HG03342 (cell line): ENCODE measurements at regions not wholly inside any gene's neighbourhood (a gene's known extent, or its start where the extent isn't known, plus 50 kb on each side); places are given as distances from the start of the nearest gene placed in this dataset.

Experiments used
- ATAC-seq: cut with Tn5 transposase; IDR thresholded peaks from one replicate; pipeline ENCODE4 v1.9.1; 2021; ENCODE audit warnings: mild to moderate bottlenecking, moderate library complexity; ENCODE audit not compliant: unreplicated experiment

- no peak for ATAC-seq
Observed at GRCh38 chr10:36087006-36088005, 445.2 kb upstream of the FZD8 start.

- no peak for ATAC-seq
Observed at GRCh38 chr10:36075196-36075595, 433.1 kb upstream of the FZD8 start.

GRCh38 chr10:36073796-36074345 lies 431.8 kb upstream of the FZD8 start:
- no peak for ATAC-seq

GRCh38 chr10:36068542-36068941 lies 426.4 kb upstream of the FZD8 start:
- no peak for ATAC-seq

- ATAC-seq, result no peak
Observed at GRCh38 chr10:36067748-36068147, 425.7 kb upstream of the FZD8 start.

GRCh38 chr10:36066850-36067249 lies 424.8 kb upstream of the FZD8 start:
- ATAC-seq, result no peak

GRCh38 chr10:36066102-36066501 lies 424.0 kb upstream of the FZD8 start:
- ATAC-seq, result no peak

- ATAC-seq, result no peak
Observed at GRCh38 chr10:36063396-36063795, 421.3 kb upstream of the FZD8 start.

GRCh38 chr10:36057731-36058130 lies 415.6 kb upstream of the FZD8 start:
- no peak for ATAC-seq

GRCh38 chr10:36057180-36057579 lies 415.1 kb upstream of the FZD8 start:
- ATAC-seq, result no peak

GRCh38 chr10:36053775-36054174 lies 411.7 kb upstream of the FZD8 start:
- ATAC-seq, result no peak

GRCh38 chr10:36053271-36053670 lies 411.2 kb upstream of the FZD8 start:
- no peak for ATAC-seq

GRCh38 chr10:36051500-36051991 lies 409.4 kb upstream of the FZD8 start:
- ATAC-seq, result no peak

- ATAC-seq, result no peak
Observed at GRCh38 chr10:36050763-36051499, 408.8 kb upstream of the FZD8 start.

GRCh38 chr10:36048780-36049179 lies 406.7 kb upstream of the FZD8 start:
- ATAC-seq, result no peak

- no peak for ATAC-seq
Observed at GRCh38 chr10:36048236-36048635, 406.1 kb upstream of the FZD8 start.

GRCh38 chr10:36042135-36042534 lies 400.0 kb upstream of the FZD8 start:
- no peak for ATAC-seq

GRCh38 chr10:36038316-36038955 lies 396.3 kb upstream of the FZD8 start:
- ATAC-seq, result no peak

- ATAC-seq, result no peak
Observed at GRCh38 chr10:36036137-36036536, 394.0 kb upstream of the FZD8 start.

GRCh38 chr10:36033808-36034207 lies 391.7 kb upstream of the FZD8 start:
- no peak for ATAC-seq

- ATAC-seq, result no peak
Observed at GRCh38 chr10:36030516-36030915, 388.4 kb upstream of the FZD8 start.
